Fibroblast of lung (primary cell): ENCODE measurements at regions not wholly inside any gene's neighbourhood (a gene's known extent, or its start where the extent isn't known, plus 50 kb on each side); places are given as distances from the start of the nearest gene placed in this dataset.

ENCODE experiments used
- DNase-seq, 2 donors: peaks; one replicate each; pipeline versions ENCODE4 v3.0.0 to v3.0.0-alpha.2; 2010; ENCODE audit warnings: low read depth in 2 of 2
- H2AFZ ChIP-seq: 2 replicates; pipeline ENCODE4 v1.5.1; 2012; ENCODE audit warnings: low read length, control low read depth, inconsistent platforms
- H3K27ac ChIP-seq: 2 replicates; pipeline ENCODE4 v1.5.1; 2011; ENCODE audit warnings: low read length, control low read depth; ENCODE audit not compliant: insufficient read depth
- H3K27me3 ChIP-seq: 2 replicates; pipeline ENCODE4 v1.5.1; 2011; ENCODE audit warnings: mild to moderate bottlenecking, low read length; ENCODE audit not compliant: control insufficient read depth, insufficient read depth
- H3K36me3 ChIP-seq: 2 replicates; pipeline ENCODE4 v1.5.1; 2011; ENCODE audit warnings: low read length; ENCODE audit not compliant: control insufficient read depth, insufficient read depth
- H3K4me1 ChIP-seq: 2 replicates; pipeline ENCODE4 v1.5.1; 2011; ENCODE audit warnings: low read length; ENCODE audit not compliant: control insufficient read depth, insufficient read depth; ENCODE audit errors: extremely low read depth
- H3K4me2 ChIP-seq: 2 replicates; pipeline ENCODE4 v1.5.1; 2011; ENCODE audit warnings: low read length, control low read depth; ENCODE audit not compliant: insufficient read depth; ENCODE audit errors: extremely low read depth
- H3K4me3 ChIP-seq, 4 experiments: fragments of 200-600 bp in 1 of 4; sonication (generic) in 1 of 4; replicated peaks in 1 of 4; 2 replicates each; pipeline ENCODE4 v1.5.1; 2011 to 2016; ENCODE audit warnings: low read length in 4 of 4, low read depth in 3 of 4, mild to moderate bottlenecking in 3 of 4, control low read depth in 2 of 4, inconsistent platforms in 1 of 4, mixed read lengths in 1 of 4; ENCODE audit not compliant: insufficient read depth in 1 of 4; ENCODE audit errors: control extremely low read depth in 1 of 4
- H3K79me2 ChIP-seq: 2 replicates; pipeline ENCODE4 v1.5.1; 2012; ENCODE audit warnings: mild to moderate bottlenecking, low read length, inconsistent platforms; ENCODE audit not compliant: control insufficient read depth, insufficient read depth
- H3K9ac ChIP-seq: 2 replicates; pipeline ENCODE4 v1.5.1; 2011; ENCODE audit warnings: mild to moderate bottlenecking, low read length, control low read depth; ENCODE audit not compliant: insufficient read depth
- H3K9me3 ChIP-seq: 2 replicates; pipeline ENCODE4 v1.5.1; 2012; ENCODE audit warnings: low read depth, low read length; ENCODE audit not compliant: control insufficient read depth, insufficient read depth
- H4K20me1 ChIP-seq: 2 replicates; pipeline ENCODE4 v1.5.1; 2011; ENCODE audit warnings: low read length; ENCODE audit not compliant: control insufficient read depth, insufficient read depth; ENCODE audit errors: extremely low read depth
- CTCF ChIP-seq, 2 donors: IDR thresholded peaks in 1 of 2; conservative IDR thresholded peaks in 1 of 2; 1 replicate in 1 of 2; 2 replicates in 1 of 2; pipeline ENCODE4 v1.5.1; 2011 to 2012; ENCODE audit warnings: low read length in 2 of 2, control low read depth in 1 of 2, inconsistent platforms in 1 of 2, low read depth in 1 of 2, mild to moderate bottlenecking in 1 of 2
- EZH2 ChIP-seq: IDR thresholded peaks from 2 replicates; pipeline ENCODE4 v1.5.1; 2012; ENCODE audit warnings: low read length, control low read depth, mild to moderate bottlenecking; ENCODE audit errors: missing control alignments

- Histone ChIP-seq H4K20me1 (no peaks in the 10 kb centered on the region), H3K4me1 (no peaks in the 10 kb centered on the region), H3K79me2 (no peaks in the 10 kb centered on the region), H3K4me2 (no peak overlapping the region), H3K36me3 (no peaks in the 10 kb centered on the region), H2AFZ (no peak overlapping the region), H3K9me3 (no peaks in the 10 kb centered on the region), H3K9ac (no peak overlapping the region), H3K27me3 (no peaks in the 10 kb centered on the region), H3K27ac (no peak overlapping the region), H3K4me3 (no peak overlapping the region)
- peak in 1 of 2 donors; percentile 65 for DNase-seq
- no peak for TF ChIP-seq CTCF (conservative IDR thresholded peaks at IDR 0.05 in 1 of 2, IDR thresholded peaks at IDR 0.05 in 1 of 2; ENCODE audit: low read depth in 1 of 2, low read length in 2 of 2)
- no peak for TF ChIP-seq EZH2
Observed at GRCh38 chr7:41628901-41629300, 74.0 kb downstream of the INHBA start.

GRCh38 chr7:41627645-41628298, 75.1 kb downstream of the INHBA start:
- Histone ChIP-seq H3K36me3 (no peaks in the 10 kb centered on the region), H3K4me3 (no peak overlapping the region), H3K27me3 (no peaks in the 10 kb centered on the region), H3K4me2 (no peak overlapping the region), H3K27ac (no peak overlapping the region), H3K9ac (no peak overlapping the region), H3K79me2 (no peaks in the 10 kb centered on the region), H2AFZ (no peak overlapping the region), H3K9me3 (no peaks in the 10 kb centered on the region), H3K4me1 (no peaks in the 10 kb centered on the region), H4K20me1 (no peaks in the 10 kb centered on the region)
- TF ChIP-seq CTCF (conservative IDR thresholded peaks at IDR 0.05 in 1 of 2, IDR thresholded peaks at IDR 0.05 in 1 of 2; ENCODE audit: low read depth in 1 of 2, low read length in 2 of 2) (no peak), EZH2 (no peak)
- peak in 1 of 2 donors; percentile 14 for DNase-seq

GRCh38 chr7:41624818-41625217, 78.1 kb downstream of the INHBA start:
- H3K27me3 ChIP-seq: no peaks in the 10 kb centered on the region
- DNase-seq: peak; percentile 16 to 22
- no peak overlapping the region for H2AFZ ChIP-seq
- H3K79me2 ChIP-seq: no peaks in the 10 kb centered on the region
- no peaks in the 10 kb centered on the region for H3K36me3 ChIP-seq
- no peak overlapping the region for H3K27ac ChIP-seq
- H3K4me1 ChIP-seq: no peaks in the 10 kb centered on the region
- no peak overlapping the region for H3K4me3 ChIP-seq
- H3K9me3 ChIP-seq: no peaks in the 10 kb centered on the region
- TF ChIP-seq CTCF (conservative IDR thresholded peaks at IDR 0.05 in 1 of 2, IDR thresholded peaks at IDR 0.05 in 1 of 2; ENCODE audit: low read depth in 1 of 2, low read length in 2 of 2): no peak
- TF ChIP-seq EZH2: no peak
- H3K4me2 ChIP-seq: no peak overlapping the region
- no peak overlapping the region for H3K9ac ChIP-seq
- no peaks in the 10 kb centered on the region for H4K20me1 ChIP-seq
